DND-41 (cell line): ENCODE measurements at regions not wholly inside any gene's neighbourhood (a gene's known extent, or its start where the extent isn't known, plus 50 kb on each side); places are given as distances from the start of the nearest gene placed in this dataset.
"Not testable (repeated sequence)": the region's sequence is repeated elsewhere in the genome, so short reads cannot be mapped to it uniquely, and the experiment has no call there.

Source experiments
- EZH2 ChIP-seq: IDR thresholded peaks from 3 replicates; pipeline ENCODE4 v1.6.1; 2012; ENCODE audit warnings: borderline replicate concordance, low read depth, mild to moderate bottlenecking, moderate library complexity, low read length, inconsistent platforms; ENCODE audit not compliant: severe bottlenecking
- TF ChIP-seq, protein P1 (sequence below): IDR thresholded peaks from 2 replicates; pipeline ENCODE4 v1.5.1; 2012; ENCODE audit warnings: borderline replicate concordance, low read length, moderate library complexity, mild to moderate bottlenecking; ENCODE audit not compliant: poor library complexity, severe bottlenecking; ENCODE audit errors: extremely low read depth

DNA sequence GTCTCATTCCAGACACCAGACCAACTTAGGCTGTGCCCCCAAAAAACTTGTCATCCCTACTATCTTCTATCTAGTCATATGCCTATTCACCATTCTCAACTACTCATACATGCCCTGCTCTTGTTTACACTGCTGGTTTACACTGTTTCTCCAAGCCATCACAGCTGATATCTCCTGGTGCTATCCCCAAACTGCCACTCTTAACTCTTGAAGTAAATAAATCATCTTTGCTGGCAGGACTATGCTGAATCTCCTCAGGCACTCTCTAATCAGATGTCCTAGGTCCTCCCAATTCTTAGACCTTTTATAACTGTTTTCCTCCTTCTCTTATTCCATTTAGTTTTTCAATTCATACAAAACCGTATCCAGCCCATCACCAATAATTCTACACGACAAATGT is 81.9 kb downstream of the EBNA1BP2 start:
- TF ChIP-seq, protein P1, sequence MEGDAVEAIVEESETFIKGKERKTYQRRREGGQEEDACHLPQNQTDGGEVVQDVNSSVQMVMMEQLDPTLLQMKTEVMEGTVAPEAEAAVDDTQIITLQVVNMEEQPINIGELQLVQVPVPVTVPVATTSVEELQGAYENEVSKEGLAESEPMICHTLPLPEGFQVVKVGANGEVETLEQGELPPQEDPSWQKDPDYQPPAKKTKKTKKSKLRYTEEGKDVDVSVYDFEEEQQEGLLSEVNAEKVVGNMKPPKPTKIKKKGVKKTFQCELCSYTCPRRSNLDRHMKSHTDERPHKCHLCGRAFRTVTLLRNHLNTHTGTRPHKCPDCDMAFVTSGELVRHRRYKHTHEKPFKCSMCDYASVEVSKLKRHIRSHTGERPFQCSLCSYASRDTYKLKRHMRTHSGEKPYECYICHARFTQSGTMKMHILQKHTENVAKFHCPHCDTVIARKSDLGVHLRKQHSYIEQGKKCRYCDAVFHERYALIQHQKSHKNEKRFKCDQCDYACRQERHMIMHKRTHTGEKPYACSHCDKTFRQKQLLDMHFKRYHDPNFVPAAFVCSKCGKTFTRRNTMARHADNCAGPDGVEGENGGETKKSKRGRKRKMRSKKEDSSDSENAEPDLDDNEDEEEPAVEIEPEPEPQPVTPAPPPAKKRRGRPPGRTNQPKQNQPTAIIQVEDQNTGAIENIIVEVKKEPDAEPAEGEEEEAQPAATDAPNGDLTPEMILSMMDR, result not testable (repeated sequence)
- TF ChIP-seq EZH2, result not testable (repeated sequence)
